ENCODE measurements at regions not wholly inside any gene's neighbourhood (a gene's known extent, or its start where the extent isn't known, plus 50 kb on each side); places are given as distances from the start of the nearest gene placed in this dataset.

GRCh38 chr22:48234011-48234410 lies 1471.6 kb downstream of the TBC1D22A start:
- no peak for DNase-seq

- no peak for DNase-seq
Observed at GRCh38 chr22:48233586-48233985, 1471.1 kb downstream of the TBC1D22A start.

GRCh38 chr22:48228468-48228867 lies 1466.0 kb downstream of the TBC1D22A start:
- no peak for DNase-seq

DNA sequence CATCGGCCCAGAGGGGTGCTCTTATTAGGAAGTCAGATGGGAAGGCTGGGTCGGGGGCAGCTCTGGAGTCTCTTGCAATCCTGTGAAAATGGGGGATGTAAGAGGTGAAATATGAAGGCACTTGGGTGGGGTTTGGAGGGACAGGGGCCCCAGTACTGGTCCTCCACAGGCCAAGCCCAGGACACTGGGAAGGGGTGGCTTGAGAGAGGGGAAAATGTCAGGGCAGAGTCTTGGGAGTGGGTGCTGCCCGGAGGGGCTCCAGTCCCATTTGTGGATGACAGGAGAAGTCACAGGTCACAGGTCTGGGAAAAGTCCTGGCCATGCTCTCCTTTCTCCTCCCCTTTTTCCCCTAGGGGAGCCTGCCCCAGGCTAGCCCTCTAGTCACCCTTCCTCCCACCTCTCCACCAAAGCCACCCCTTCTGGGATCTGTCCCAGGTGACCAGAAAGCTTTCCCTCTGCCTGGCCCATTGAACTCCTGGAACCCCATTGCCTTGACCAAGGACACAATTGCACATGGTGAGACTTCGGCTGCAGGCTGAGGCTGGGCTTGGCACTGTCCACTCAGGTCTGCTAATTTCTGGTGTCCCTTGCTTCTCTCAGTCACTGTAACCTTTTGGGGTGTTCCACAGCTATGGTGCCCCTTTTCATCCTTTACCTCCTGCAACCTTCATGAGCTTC lies 1465.0 kb downstream of the TBC1D22A start:
- DNase-seq: no peak

- DNase-seq: no peak
Observed at GRCh38 chr22:48226026-48227013, 1463.9 kb downstream of the TBC1D22A start.

DNA sequence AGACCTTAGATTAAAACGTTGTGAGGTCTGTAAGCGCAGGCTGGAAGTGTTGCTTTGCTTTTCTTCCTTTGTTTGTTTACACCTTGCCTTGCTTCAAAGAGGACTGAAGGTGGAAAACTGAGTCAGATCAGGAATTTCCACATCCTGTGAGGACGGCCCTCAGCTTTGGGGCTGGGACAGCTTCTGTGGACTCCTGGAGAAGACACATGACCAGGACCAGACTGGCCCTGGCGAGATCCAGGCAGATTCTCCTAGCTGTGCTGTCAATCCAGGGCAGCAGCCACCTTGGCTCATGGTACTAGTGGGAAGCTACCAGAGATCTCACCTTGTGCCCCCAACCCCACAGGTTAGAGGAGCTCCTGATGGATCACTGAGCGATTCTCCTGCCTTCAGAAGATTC lies 1461.9 kb downstream of the TBC1D22A start:
- DNase-seq: no peak

GRCh38 chr22:48223488-48224190 lies 1461.2 kb downstream of the TBC1D22A start:
- DNase-seq: no peak

GRCh38 chr22:48222742-48223487 lies 1460.5 kb downstream of the TBC1D22A start:
- DNase-seq: no peak

DNA sequence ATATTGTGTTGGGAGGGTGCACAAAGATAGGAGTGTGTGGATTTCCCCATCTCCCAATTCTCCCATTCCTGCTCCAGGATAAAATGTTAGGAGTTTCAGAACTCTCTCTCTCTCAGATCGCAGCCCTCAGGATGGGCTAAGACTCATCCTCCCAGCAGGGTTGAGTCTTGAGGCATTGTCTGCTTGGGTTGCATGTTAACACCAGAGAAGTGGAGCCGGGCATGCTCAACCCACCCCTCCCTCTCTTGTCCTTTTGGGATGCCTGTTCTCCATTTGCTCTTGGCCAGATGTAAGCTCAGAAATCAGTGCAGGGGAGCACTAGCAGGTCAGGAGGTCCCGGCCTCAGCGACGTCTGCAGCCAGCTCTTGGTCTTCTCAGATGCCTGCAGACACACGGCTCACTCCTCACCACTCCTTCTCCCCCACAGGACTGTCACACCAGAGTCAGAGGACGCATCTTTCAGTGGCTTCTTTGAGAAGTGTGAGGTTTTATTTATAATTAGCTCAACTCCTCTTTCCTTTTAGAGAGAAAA lies 1456.5 kb downstream of the TBC1D22A start:
- no peak for DNase-seq

- DNase-seq: no peak
Observed at GRCh38 chr22:48217596-48217995, 1455.1 kb downstream of the TBC1D22A start.

DNA sequence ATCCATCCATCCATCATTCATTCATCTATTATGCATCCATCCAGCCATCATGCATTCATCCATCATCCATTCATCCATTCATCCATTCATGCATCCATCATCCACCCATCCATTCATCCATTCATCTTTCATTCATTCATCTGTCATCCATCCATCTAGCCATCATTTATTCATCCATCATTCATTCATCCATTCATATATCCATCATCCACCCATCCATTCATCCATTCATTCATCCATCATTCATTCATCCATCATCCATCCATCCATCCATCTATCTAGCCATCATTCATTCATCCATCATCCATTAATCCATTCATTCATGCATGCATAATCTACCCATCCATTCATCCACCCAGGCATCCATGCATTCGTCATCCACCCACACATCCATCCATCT lies 1450.3 kb downstream of the TBC1D22A start:
- DNase-seq: no peak

GRCh38 chr22:48210812-48211211 lies 1448.4 kb downstream of the TBC1D22A start:
- no peak for DNase-seq

- DNase-seq: no peak
Observed at GRCh38 chr22:48210198-48210580, 1447.7 kb downstream of the TBC1D22A start.

DNA sequence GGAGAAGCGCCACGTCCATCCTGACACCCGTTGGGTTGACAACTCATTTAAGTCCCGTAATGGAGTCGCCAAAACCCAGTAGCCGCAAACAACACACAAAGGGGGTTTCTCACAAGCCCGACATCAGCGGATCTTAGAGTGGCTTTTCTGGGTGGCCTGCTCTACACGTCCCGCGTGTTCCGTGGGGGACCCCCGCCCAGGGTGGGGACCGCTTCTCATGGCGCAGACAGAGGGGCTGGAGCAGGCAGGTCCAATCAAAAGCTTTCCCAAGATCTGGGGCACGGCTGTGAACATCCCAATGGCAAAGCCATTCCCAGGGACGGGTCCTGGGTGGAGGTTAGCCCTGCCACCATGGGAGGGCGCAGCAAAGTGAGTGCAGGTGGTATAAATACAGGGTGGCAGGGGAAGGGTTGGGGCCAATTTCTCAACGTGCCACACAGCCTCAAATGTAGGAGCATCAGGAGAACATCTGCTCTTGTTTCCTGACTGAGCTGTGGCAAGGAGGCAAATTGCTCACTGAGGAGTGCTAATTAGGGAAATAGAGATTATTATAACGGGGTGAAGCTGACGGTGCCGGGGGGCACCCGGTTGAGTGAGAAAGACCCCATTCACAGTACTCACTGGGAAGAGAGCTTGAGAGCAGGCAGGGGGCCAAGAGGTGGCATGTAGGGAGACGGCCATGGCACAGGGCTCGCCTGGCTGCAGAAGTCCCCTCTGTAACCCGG lies 1447.2 kb downstream of the TBC1D22A start:
- no peak for DNase-seq

DNA sequence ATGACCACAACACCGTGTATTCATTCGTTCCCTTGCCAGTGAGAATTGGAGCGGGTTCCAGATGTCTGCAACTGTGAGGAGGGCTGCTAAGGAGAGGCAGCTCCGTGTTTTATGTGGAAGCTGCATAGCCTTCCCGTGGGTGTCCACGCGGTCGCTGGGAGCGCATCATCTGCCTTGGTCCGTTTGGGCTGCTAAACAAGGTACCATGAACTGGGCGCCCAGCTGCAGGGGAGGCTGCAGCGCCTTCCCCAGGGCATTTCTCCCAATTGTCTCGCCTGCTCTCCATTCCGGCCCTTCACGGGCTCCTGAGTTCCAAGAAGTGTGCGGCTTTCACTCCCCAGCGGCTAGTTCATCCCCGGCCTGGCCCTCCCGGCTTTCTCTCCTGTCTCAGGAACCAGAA lies 1446.4 kb downstream of the TBC1D22A start:
- no peak for DNase-seq

DNA sequence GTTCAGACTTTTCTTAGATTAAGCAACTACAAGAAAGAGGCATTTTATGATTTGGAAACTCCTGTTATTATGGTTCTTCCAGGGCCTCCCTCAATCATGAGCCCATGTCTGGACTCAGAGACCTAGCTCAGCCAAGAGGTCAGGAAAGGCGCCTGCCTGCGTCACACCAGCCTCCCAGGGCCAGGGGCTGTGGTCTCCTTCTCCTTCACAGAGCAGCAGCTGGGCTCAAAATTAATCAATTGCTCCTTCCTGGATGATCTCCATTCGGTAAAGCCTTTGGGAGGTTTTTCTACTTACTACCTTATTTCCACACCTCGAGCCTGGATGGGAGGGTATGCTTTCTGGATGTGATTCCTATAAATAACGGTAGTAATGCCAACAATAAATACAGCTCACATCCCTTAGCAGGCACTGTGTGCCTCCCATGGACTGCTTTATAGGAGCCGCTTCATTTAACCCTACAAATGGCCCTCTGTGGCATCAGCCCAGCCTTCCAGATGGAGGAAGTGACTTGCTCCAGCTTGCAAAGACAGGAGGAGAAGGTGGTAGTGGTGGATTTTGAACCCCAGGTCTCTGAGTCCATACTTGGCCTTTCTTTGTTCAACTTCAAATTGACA lies 1445.6 kb downstream of the TBC1D22A start:
- no peak for DNase-seq

GRCh38 chr22:48205790-48206189 lies 1443.3 kb downstream of the TBC1D22A start:
- no peak for DNase-seq

- no peak for DNase-seq
Observed at GRCh38 chr22:48205161-48205560, 1442.7 kb downstream of the TBC1D22A start.

DNA sequence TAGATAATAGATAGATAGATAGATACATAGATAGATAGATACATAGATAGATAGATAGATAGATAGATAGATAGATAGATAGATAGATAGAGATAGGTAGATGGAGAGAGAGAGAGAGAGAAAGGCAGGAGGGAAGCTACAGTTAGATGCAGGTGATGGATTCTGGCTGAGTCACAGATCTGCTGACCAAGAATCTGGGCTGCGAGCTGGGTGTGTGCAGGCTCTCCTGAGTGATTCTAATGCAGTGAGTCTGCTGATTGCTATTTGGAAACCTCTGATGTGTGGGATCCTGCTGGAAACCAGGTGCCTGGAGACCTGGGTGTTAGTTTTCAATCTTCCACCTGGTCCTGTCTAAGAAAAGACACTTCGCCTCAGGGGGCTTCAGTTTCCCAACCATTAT lies 1441.8 kb downstream of the TBC1D22A start:
- DNase-seq: no peak

DNA sequence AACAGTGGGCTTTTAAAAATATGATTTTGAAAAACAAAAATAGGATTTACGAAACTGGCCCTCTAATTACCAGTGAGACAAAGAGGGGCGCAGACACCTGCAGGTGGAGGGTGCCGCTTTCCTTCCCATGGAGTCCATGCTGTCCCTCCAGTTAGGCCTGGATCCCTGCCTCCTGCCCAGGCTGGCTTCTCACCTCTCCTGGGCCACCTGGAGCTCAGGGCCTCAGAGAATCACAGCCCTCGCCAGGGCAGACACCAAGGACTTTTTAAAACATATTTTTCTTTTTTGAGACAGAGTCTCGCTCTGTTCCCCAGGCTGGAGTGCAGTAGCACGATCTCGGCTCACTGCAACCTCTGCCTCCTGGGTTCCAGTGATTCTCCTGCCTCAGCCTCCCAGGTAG lies 1437.2 kb downstream of the TBC1D22A start:
- no peak for DNase-seq

Data from NCI-H1930 (cell line).